GM21619 (cell line): ENCODE measurements at regions not wholly inside any gene's neighbourhood (a gene's known extent, or its start where the extent isn't known, plus 50 kb on each side); places are given as distances from the start of the nearest gene placed in this dataset.

Source experiments
- ATAC-seq: cut with Tn5 transposase; IDR thresholded peaks from one replicate; pipeline ENCODE4 v1.9.1; 2021; ENCODE audit not compliant: unreplicated experiment

- ATAC-seq, result no peak
Observed at GRCh38 chr2:34371711-34372110, 772.6 kb upstream of the FAM98A start.

GRCh38 chr2:34368304-34368703, 769.2 kb upstream of the FAM98A start:
- no peak for ATAC-seq

GRCh38 chr2:34365932-34366331, 766.8 kb upstream of the FAM98A start:
- ATAC-seq, result no peak

- ATAC-seq, result no peak
Observed at GRCh38 chr2:34365512-34365911, 766.4 kb upstream of the FAM98A start.

DNA sequence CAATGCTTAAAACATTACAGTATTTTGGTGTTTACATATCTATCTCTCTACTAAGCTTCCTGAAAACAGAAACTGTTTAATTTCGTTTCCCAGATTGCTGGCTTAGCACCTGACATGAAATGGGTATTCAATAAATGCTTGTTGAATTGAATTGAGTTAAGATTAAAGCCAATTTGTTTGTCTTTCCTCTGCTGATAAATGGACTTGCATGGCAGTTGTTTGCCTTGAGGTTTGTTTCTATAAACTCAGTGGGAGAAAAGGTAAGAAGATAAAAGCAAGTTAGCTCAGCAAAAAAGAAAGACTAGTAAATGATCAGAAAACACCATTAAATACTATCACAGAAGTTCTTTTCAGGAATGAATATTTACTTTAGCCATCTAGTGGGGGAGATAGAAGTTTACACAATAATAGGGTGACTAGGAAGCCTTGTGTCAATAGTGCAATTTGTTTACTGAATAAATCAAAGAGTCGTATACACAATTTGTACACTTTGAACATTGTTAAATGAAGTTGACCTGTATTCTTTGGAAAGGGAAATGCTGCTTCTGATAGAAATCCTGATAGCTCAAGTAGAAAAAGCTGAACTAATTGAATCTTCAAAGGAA, 754.5 kb upstream of the FAM98A start:
- no peak for ATAC-seq

- no peak for ATAC-seq
Observed at GRCh38 chr2:34349527-34349926, 750.4 kb upstream of the FAM98A start.

- ATAC-seq, result no peak
Observed at GRCh38 chr2:34345030-34345429, 745.9 kb upstream of the FAM98A start.

- no peak for ATAC-seq
Observed at GRCh38 chr2:34340307-34340706, 741.2 kb upstream of the FAM98A start.

- ATAC-seq, result no peak
Observed at GRCh38 chr2:34337735-34338134, 738.6 kb upstream of the FAM98A start.

GRCh38 chr2:34332813-34333212, 733.7 kb upstream of the FAM98A start:
- ATAC-seq, result no peak

GRCh38 chr2:34320056-34320455, 721.0 kb upstream of the FAM98A start:
- no peak for ATAC-seq

GRCh38 chr2:34317797-34318196, 718.7 kb upstream of the FAM98A start:
- no peak for ATAC-seq

DNA sequence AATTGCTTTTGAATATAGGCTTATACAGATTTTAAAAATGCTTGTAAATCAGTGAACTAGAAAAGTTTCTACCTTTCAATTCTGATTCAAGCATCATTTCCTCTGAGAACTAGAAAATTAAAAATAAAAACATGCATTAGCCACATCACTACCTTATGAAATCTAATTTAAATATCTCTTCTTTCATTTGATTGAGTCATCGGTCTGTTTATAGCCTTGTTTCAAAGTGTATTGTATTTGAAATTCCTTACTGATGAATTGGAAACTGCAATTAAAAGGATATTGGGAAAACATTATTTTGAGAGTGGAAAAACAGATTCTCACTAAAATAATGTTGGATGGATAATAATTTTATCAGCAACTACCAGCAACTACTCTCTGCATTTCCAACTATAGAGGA, 717.7 kb upstream of the FAM98A start:
- ATAC-seq, result no peak

GRCh38 chr2:34311816-34312215, 712.7 kb upstream of the FAM98A start:
- ATAC-seq, result no peak

DNA sequence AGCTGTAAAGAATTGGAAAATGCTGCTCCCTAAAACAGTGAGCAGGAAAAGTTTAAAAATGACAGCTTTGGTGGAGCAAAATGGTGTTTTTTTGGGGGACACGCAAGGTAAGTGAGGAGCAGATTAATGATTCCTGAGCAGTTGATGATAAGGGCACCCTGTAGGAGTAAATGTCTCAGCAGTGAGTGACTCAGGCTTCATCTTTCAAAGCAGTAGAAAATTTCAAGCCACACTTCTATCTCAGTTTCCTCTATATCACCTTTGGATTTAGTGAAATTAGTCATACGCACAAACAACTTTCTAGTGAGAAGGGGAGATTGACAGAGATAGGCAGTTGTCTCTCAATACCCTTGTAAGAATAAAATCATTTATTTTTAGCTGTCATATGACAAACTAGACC, 709.0 kb upstream of the FAM98A start:
- no peak for ATAC-seq

DNA sequence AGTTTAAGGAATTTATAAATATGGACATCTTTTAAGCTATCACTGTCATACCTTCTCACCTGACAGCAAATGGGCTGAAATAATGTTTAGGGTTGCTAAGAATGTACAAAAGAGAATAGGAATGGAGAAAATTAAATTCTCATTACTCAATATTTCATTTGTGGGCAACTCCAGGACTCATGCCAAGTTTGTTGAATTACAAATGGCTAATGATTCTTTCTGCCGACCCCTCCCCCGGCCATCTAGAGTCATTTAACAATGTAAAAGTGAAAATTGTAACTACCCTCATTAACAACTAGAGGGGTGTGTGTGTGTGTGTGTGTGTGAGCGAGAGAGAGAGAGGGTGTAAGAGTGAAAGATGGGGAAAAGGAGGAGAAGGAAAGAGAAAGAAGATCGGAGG, 708.5 kb upstream of the FAM98A start:
- no peak for ATAC-seq

DNA sequence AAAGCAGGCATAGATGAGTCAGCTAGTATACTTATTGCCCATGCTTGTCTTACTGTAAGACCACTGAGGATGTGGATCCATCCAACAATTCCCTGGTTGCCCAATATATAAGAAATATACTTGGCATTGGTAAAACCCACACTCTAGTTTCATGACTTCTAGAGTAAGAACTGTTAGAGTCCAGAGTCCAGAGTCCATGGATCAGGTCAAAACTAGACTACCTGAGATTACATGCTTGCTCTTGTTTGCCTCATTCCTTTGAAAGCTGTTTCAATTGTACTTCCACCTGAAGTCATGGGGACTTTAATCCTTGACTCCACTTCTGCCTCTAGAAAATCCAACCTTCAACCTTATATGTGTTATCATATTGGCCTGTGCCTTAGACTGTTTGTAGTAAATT, 707.6 kb upstream of the FAM98A start:
- ATAC-seq, result no peak

- no peak for ATAC-seq
Observed at GRCh38 chr2:34305587-34305986, 706.5 kb upstream of the FAM98A start.

DNA sequence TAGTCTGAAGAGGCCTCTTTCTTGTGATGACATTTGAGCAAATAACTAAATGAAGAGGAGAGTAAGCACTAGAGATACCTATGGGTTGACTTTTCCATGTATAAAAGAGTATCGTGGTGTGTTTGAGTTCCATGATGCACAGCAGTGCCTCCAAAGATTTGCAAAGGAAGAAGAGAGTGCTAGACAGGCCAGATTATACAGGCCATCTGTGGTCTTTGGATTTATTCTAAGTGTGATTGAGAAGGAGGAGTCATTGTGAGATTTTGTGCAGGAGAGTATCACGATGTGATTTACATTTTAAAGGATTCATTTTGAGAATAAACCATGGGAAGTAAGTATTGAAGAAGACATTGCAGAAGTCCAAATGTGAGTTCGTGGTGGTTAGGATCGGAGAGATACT, 695.9 kb upstream of the FAM98A start:
- ATAC-seq, result no peak

DNA sequence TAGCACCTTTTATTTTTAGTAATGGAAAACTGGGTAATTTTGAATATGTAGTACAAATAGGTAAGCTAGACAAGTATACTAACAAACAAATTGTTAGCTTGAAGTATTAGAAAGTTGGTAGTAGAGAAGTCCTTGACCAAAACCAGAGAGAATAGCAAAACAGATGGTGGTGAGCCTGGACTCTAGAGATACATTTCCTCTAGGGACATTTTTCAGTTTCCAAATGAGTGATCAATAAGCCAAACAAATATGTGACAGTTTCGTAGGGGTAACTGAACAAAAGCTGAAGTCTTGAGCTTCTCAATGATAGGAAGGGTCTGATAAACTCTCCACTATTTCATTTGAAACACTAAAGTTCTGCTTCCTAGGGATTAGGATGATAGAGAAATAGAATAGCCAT, 692.0 kb upstream of the FAM98A start:
- ATAC-seq, result peak; percentile 82

DNA sequence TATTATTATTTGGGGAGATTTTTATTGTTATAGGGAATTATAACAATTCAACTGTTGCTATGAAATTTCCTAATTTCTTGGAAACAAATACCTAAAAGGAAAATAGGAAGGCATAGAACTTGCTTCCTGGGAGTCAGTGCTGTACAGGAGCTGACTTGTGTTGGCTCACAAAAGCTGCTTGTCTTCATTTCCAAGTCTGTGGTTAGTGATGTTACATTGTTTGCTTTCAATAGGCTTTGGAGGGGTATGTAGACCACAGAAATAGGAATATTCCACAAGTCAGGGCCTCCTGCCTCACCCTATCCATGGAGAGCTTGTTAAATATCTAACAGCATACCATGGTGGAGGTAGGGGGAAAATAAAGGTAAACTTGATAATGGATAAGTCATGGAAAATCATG, 688.9 kb upstream of the FAM98A start:
- ATAC-seq, result no peak

- ATAC-seq, result no peak
Observed at GRCh38 chr2:34280606-34281005, 681.5 kb upstream of the FAM98A start.

GRCh38 chr2:34266908-34267697, 668.0 kb upstream of the FAM98A start:
- peak; percentile 84 for ATAC-seq
